Stomach (tissue), 8 donors: ENCODE measurements at regions not wholly inside any gene's neighbourhood (a gene's known extent, or its start where the extent isn't known, plus 50 kb on each side); places are given as distances from the start of the nearest gene placed in this dataset.

Experiments used
- DNase-seq, 2 donors: peaks; one replicate each; pipeline versions ENCODE4 v3.0.0 to v3.0.0-alpha.2; 2013 to 2019
- H3K27ac ChIP-seq, 5 donors: fragments of 200-600 bp in 4 of 5; sonication (generic) in 4 of 5; one replicate each; pipeline ENCODE4 v1.5.1; 2013 to 2019; ENCODE audit warnings: mild to moderate bottlenecking in 1 of 5, moderate library complexity in 1 of 5
- H3K27me3 ChIP-seq, 3 donors: fragments of 200-600 bp; sonication (generic); one replicate each; pipeline ENCODE4 v1.5.1; 2017 to 2019; ENCODE audit warnings: mixed run types in 1 of 3
- H3K36me3 ChIP-seq, 4 donors: fragments of 200-600 bp; sonication (generic); 1 replicate in 3 of 4; 2 replicates in 1 of 4; pipeline ENCODE4 v1.5.1; 2016 to 2019
- H3K4me1 ChIP-seq, 4 donors: fragments of 200-600 bp; sonication (generic); one replicate each; pipeline ENCODE4 v1.5.1; 2016 to 2019
- H3K4me3 ChIP-seq, 4 donors: fragments of 200-600 bp; sonication (generic) in 3 of 4; one replicate each; pipeline ENCODE4 v1.5.1; 2016 to 2019; ENCODE audit warnings: mild to moderate bottlenecking in 1 of 4
- H3K9me3 ChIP-seq, 4 donors: fragments of 200-600 bp; sonication (generic); one replicate each; pipeline ENCODE4 v1.5.1; 2016 to 2019
- EP300 ChIP-seq: sonication (generic); formaldehyde crosslinking; IDR thresholded peaks from one replicate; pipeline ENCODE4 v1.6.1; 2017; ENCODE audit warnings: antibody characterized with exemption
- POLR2A ChIP-seq, 4 donors: fragments of 450-650 bp; IDR thresholded peaks; one replicate each; pipeline ENCODE4 v1.6.1; 2016; ENCODE audit warnings: antibody characterized with exemption in 4 of 4, control low read depth in 2 of 4, mild to moderate bottlenecking in 1 of 4, moderate library complexity in 1 of 4
- POLR2AphosphoS5 ChIP-seq, 3 donors: sonication (generic); formaldehyde crosslinking; IDR thresholded peaks; one replicate each; pipeline ENCODE4 v1.6.1; 2016; ENCODE audit warnings: antibody characterized with exemption in 3 of 3
- WGBS, 5 donors: extraction: QIAGEN DNeasy Blood & Tissue Kit in 3 of 5; methylation state at CpG; one replicate each; pipeline versions ENCODE4 v1.1.5 to v1.1.7; 2013 to 2018; 5-methylcytosine and 5-hydroxymethylcytosine counted together
- intact Hi-C: fragments of 100-400 bp; cut with DNase I; formaldehyde crosslinking; loops from one replicate; pipeline ENCODE4 v1.15.1; 2023; ENCODE audit warnings: low total_unique reads
- TF ChIP-seq, protein P1 (sequence below), 7 experiments: fragments of 450-650 bp in 4 of 7; fragments of 200-600 bp in 3 of 7; sonication (generic) in 3 of 7; IDR thresholded peaks; one replicate each; pipeline ENCODE4 v1.5.1; 2016 to 2019; ENCODE audit warnings: antibody characterized with exemption in 7 of 7, control low read depth in 2 of 7, mild to moderate bottlenecking in 1 of 7
- donor health status: healthy with polysubstance abuse.
- donor health status: Bipolar disorder and iron deficiency.
- donor health status: healthy.

DNA sequence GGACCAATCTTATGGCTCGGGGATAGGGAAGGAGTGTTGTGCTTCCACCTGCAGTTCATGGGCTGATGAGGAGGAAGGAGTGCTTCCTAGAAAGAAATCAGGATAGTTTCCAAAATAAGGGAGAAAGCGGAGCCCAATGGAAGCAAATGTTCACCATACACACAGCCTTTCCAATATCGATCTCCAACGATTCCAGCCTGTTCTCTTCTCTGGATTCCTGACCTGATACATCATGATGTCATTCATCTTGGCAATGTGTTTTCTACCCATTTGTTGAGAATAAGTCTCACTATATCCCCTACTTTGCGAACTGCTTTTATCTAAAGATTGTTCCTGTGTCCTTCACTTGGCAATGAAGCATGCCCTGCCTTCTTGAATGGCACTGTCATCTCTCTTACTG is 205.3 kb upstream of the SIX2 start:
- DNase-seq, result no peak
- TF ChIP-seq EP300, result no peak
- TF ChIP-seq POLR2A (IDR thresholded peaks at IDR 0.05), result no peak
- TF ChIP-seq, protein P1, sequence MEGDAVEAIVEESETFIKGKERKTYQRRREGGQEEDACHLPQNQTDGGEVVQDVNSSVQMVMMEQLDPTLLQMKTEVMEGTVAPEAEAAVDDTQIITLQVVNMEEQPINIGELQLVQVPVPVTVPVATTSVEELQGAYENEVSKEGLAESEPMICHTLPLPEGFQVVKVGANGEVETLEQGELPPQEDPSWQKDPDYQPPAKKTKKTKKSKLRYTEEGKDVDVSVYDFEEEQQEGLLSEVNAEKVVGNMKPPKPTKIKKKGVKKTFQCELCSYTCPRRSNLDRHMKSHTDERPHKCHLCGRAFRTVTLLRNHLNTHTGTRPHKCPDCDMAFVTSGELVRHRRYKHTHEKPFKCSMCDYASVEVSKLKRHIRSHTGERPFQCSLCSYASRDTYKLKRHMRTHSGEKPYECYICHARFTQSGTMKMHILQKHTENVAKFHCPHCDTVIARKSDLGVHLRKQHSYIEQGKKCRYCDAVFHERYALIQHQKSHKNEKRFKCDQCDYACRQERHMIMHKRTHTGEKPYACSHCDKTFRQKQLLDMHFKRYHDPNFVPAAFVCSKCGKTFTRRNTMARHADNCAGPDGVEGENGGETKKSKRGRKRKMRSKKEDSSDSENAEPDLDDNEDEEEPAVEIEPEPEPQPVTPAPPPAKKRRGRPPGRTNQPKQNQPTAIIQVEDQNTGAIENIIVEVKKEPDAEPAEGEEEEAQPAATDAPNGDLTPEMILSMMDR (IDR thresholded peaks at IDR 0.05), result no peak
- no peak for TF ChIP-seq POLR2AphosphoS5 (IDR thresholded peaks at IDR 0.05)

DNA sequence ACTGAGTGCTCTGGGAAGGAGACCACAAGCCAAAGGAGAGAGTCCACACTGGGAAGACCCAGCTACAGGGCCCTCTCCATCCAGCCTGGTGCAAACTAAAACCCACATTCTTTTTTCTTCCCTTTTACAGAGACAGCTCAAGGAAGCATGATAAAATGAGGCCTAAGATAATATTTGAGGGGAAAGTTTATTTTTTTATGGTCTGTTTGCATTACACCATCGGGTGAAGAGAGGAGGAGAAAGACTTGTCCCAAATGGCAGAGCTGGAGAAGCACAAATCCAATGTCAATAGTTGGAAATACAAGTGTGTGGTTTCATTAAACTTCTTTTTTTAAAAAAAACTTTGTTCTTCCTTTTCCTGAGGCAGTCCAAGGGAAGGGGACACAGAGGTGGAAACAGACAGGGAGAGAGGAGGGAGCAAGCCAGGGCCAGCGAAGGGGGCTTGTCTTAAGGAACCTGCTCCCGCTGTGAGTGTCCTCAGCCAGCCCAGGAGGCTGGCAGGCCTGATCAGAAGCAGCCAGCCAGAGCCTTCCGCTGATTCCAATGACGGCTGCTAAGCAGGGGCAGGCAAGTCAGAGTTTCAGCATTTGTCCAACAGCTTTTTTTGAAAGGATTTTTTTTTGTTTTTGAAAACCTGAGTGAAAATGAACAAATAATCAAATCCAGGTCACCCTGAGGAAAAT is 203.8 kb upstream of the SIX2 start:
- H3K27ac ChIP-seq, result no peak overlapping the region
- H3K4me1 ChIP-seq, result no peaks in the 10 kb centered on the region
- TF ChIP-seq EP300 (no peak), POLR2AphosphoS5 (IDR thresholded peaks at IDR 0.05) (no peak), POLR2A (IDR thresholded peaks at IDR 0.05) (no peak)
- TF ChIP-seq, protein P1 (IDR thresholded peaks at IDR 0.05), result no peak
- no peaks in the 10 kb centered on the region for H3K9me3 ChIP-seq
- H3K36me3 ChIP-seq, result no peaks in the 10 kb centered on the region
- WGBS, 5 donors, result 70 to 78% (median 72%) methylated on average over 5 of the region's 5 CpGs
- intact Hi-C loops, result no loop called here
- H3K27me3 ChIP-seq, result no peaks in the 10 kb centered on the region
- no peak overlapping the region for H3K4me3 ChIP-seq
- DNase-seq, result no peak

More for the DNA sequence above, 205.3 kb upstream of the SIX2 start:
- peaks cover 0 to 6% (median 2%) of the 10 kb centered on the region in 4 donors for H3K4me1 ChIP-seq
- no peaks in the 10 kb centered on the region for H3K27me3 ChIP-seq
- no peak overlapping the region for H3K27ac ChIP-seq
- 90 to 95% (median 91%) methylated on average over 5 of the region's 5 CpGs for WGBS, 5 donors
- no peaks in the 10 kb centered on the region for H3K9me3 ChIP-seq
- no peaks in the 10 kb centered on the region for H3K36me3 ChIP-seq
- intact Hi-C loops, result no loop called here
- no peak overlapping the region for H3K4me3 ChIP-seq

DNA sequence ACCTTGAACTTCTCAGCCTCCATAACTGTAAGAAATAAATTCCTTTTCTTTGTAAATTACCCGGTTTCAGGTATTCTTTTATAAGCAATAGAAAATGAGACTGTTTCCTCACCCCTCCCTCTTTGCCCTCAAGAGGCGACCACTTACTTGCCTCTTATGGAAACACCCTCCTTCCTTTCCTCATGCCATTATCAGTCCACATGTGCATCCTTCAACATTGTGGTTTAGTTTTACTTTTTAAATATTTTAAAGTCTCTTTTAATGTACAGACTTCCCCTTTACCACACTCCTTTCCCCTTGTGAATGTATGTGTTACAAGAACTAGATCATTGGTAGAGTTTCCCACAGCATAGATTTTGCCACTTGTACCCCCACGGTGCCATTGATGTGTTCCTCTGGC is 202.4 kb upstream of the SIX2 start:
- TF ChIP-seq POLR2A (IDR thresholded peaks at IDR 0.05), result no peak
- TF ChIP-seq EP300, result no peak
- TF ChIP-seq POLR2AphosphoS5 (IDR thresholded peaks at IDR 0.05), result no peak
- TF ChIP-seq, protein P1 (IDR thresholded peaks at IDR 0.05), result no peak
- H3K27me3 ChIP-seq, result no peaks in the 10 kb centered on the region
- intact Hi-C loops, result no loop called here
- no peaks in the 10 kb centered on the region for H3K9me3 ChIP-seq
- 75 to 84% (median 79%) methylated on average over 3 of the region's 3 CpGs for WGBS, 5 donors
- no peaks in the 10 kb centered on the region for H3K36me3 ChIP-seq
- no peak overlapping the region for H3K4me3 ChIP-seq
- no peak overlapping the region for H3K27ac ChIP-seq
- DNase-seq, result no peak
- H3K4me1 ChIP-seq, result no peaks in the 10 kb centered on the region

DNA sequence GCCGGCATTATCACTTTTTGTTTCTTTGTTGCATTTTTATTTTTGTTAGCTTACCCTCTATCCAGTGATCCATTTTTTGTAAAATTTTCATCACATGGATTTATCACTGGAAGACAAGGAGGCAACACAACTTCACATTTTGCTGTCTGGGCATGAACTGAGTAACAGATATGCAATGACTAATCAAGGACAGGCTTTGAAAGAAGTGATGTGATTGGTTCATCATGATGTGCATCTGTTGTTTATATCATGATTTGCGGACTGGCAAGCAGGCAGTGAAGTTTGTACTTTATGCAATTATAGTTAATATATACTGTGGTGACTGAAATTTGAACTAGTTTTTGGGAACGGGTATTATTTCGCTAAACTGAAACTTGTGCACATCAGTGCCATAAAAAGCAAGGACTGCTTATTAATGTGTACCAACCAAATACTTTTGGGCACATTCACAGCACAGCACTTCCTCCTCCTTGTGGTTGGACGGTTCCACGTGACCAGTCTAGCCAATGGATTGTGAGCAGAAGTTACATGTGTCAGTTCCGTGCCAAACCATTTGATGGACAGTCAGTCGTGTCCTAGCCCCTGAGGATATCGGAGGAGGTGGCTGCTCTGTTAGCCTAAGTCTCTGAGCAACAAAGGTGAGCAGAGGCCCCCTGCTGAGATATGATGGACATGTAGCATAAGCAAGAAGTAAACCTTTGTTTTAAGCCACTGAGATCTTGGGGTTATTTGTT is 201.4 kb upstream of the SIX2 start:
- no peaks in the 10 kb centered on the region for H3K27me3 ChIP-seq
- H3K27ac ChIP-seq, result no peak overlapping the region
- TF ChIP-seq EP300 (no peak), POLR2AphosphoS5 (IDR thresholded peaks at IDR 0.05) (no peak), POLR2A (IDR thresholded peaks at IDR 0.05) (no peak)
- TF ChIP-seq, protein P1 (IDR thresholded peaks at IDR 0.05), result no peak
- intact Hi-C loops, result no loop called here
- DNase-seq, result no peak
- no peak overlapping the region for H3K4me3 ChIP-seq
- H3K4me1 ChIP-seq, result no peaks in the 10 kb centered on the region
- WGBS, 5 donors, result 90 to 94% (median 93%) methylated on average over 9 of the region's 9 CpGs
- H3K36me3 ChIP-seq, result no peaks in the 10 kb centered on the region
- H3K9me3 ChIP-seq, result no peaks in the 10 kb centered on the region
